HCT116 (cell line): ENCODE measurements at regions not wholly inside any gene's neighbourhood (a gene's known extent, or its start where the extent isn't known, plus 50 kb on each side); places are given as distances from the start of the nearest gene placed in this dataset.

Source experiments
- CEBPB ChIP-seq: IDR thresholded peaks from 2 replicates; pipeline ENCODE4 v1.6.1; 2012; ENCODE audit warnings: low read depth
- CTCF ChIP-seq, 3 experiments: fragments of 200-600 bp in 1 of 3; sonication (generic) in 1 of 3; IDR thresholded peaks in 2 of 3; conservative IDR thresholded peaks in 1 of 3; 2 replicates each; pipeline ENCODE4 v1.5.1; 2012 to 2017; ENCODE audit warnings: low read depth in 2 of 3, low read length in 2 of 3, antibody characterized with exemption in 1 of 3, borderline replicate concordance in 1 of 3, control low read depth in 1 of 3, mild to moderate bottlenecking in 1 of 3, mixed read lengths in 1 of 3, mixed run types in 1 of 3, moderate library complexity in 1 of 3; ENCODE audit not compliant: insufficient read depth in 1 of 3
- EZH2 ChIP-seq: fragments of 200-600 bp; sonication (generic); IDR thresholded peaks from 2 replicates; pipeline ENCODE4 v1.6.1; 2017; ENCODE audit warnings: antibody characterized with exemption, mixed run types
- EZH2phosphoT487 ChIP-seq: fragments of 200-600 bp; IDR thresholded peaks from 2 replicates; pipeline ENCODE4 v1.6.1; 2018; ENCODE audit warnings: antibody characterized with exemption, borderline replicate concordance
- MAX ChIP-seq: IDR thresholded peaks from 2 replicates; pipeline ENCODE4 v1.6.1; 2012
- POLR2A ChIP-seq: IDR thresholded peaks from 2 replicates; pipeline ENCODE4 v1.7.0; 2011; ENCODE audit warnings: borderline replicate concordance; ENCODE audit not compliant: insufficient read depth, insufficient read length; ENCODE audit errors: extremely low read depth
- POLR2AphosphoS5 ChIP-seq: IDR thresholded peaks from 2 replicates; pipeline ENCODE4 v1.6.1; 2011; ENCODE audit warnings: mild to moderate bottlenecking, low read depth, low read length, moderate library complexity
- SIN3A ChIP-seq: IDR thresholded peaks from 2 replicates; pipeline ENCODE4 v1.6.1; 2012; ENCODE audit warnings: low read depth
- YY1 ChIP-seq: IDR thresholded peaks from 2 replicates; pipeline ENCODE4 v1.6.1; 2011; ENCODE audit warnings: low read length, low read depth, moderate library complexity, mild to moderate bottlenecking; ENCODE audit not compliant: insufficient replicate concordance; ENCODE audit errors: extremely low read depth
- ZFX ChIP-seq: fragments of 450-650 bp; IDR thresholded peaks from 2 replicates; pipeline ENCODE4 v1.6.1; 2017
- ZNF274 ChIP-seq: fragments of 200-500 bp; sonication (Bioruptor generic); IDR thresholded peaks from 2 replicates; pipeline ENCODE4 v1.6.1; 2014; ENCODE audit warnings: mild to moderate bottlenecking, low read depth, low read length, inconsistent platforms

GRCh38 chr5:142500227-142500905 is 175.5 kb upstream of the SPRY4 start:
- TF ChIP-seq POLR2A (no peak), SIN3A (no peak), ZNF274 (no peak), CTCF (IDR thresholded peaks at IDR 0.05 in 2 of 3, conservative IDR thresholded peaks at IDR 0.05 in 1 of 3; ENCODE audit: borderline replicate concordance in 1 of 3, insufficient read depth in 1 of 3, low read depth in 2 of 3, low read length in 2 of 3) (no peak), ZFX (no peak), EZH2phosphoT487 (no peak), YY1 (no peak), MAX (no peak), POLR2AphosphoS5 (no peak), EZH2 (no peak), CEBPB (no peak)
